GM12892 (cell line): ENCODE measurements at regions not wholly inside any gene's neighbourhood (a gene's known extent, or its start where the extent isn't known, plus 50 kb on each side); places are given as distances from the start of the nearest gene placed in this dataset.

ENCODE experiments used
- POLR2A ChIP-seq: IDR thresholded peaks from 2 replicates; pipeline ENCODE4 v1.6.1; 2011; ENCODE audit warnings: low read depth, low read length, control low read depth
- POLR2AphosphoS5 ChIP-seq: IDR thresholded peaks from 2 replicates; pipeline ENCODE4 v1.6.1; 2011; ENCODE audit warnings: low read depth, low read length, control low read depth
- TAF1 ChIP-seq: IDR thresholded peaks from 2 replicates; pipeline ENCODE4 v1.6.1; 2011; ENCODE audit warnings: low read depth, mild to moderate bottlenecking, control low read depth, low read length, borderline replicate concordance

GRCh38 chr10:107443813-107444212 lies 279.3 kb upstream of the SORCS1 start:
- no peak for TF ChIP-seq POLR2A
- no peak for TF ChIP-seq TAF1
- TF ChIP-seq POLR2AphosphoS5: no peak
